DND-41 (cell line): ENCODE measurements at regions not wholly inside any gene's neighbourhood (a gene's known extent, or its start where the extent isn't known, plus 50 kb on each side); places are given as distances from the start of the nearest gene placed in this dataset.

Experiments used
- CTCF ChIP-seq: IDR thresholded peaks from 2 replicates; pipeline ENCODE4 v1.5.1; 2012; ENCODE audit warnings: borderline replicate concordance, low read length, moderate library complexity, mild to moderate bottlenecking; ENCODE audit not compliant: poor library complexity, severe bottlenecking; ENCODE audit errors: extremely low read depth
- EZH2 ChIP-seq: IDR thresholded peaks from 3 replicates; pipeline ENCODE4 v1.6.1; 2012; ENCODE audit warnings: borderline replicate concordance, low read depth, mild to moderate bottlenecking, moderate library complexity, low read length, inconsistent platforms; ENCODE audit not compliant: severe bottlenecking

- TF ChIP-seq CTCF (no peak), EZH2 (no peak)
Measured at GRCh38 chr4:34922325-34922724, 1322.0 kb downstream of the ARAP2 start.
